ENCODE measurements at regions not wholly inside any gene's neighbourhood (a gene's known extent, or its start where the extent isn't known, plus 50 kb on each side); places are given as distances from the start of the nearest gene placed in this dataset.

- TF ChIP-seq FOXM1 (IDR thresholded peaks at IDR 0.05; ENCODE audit: low read depth) (no peak), TEAD4 (IDR thresholded peaks at IDR 0.05; ENCODE audit: borderline replicate concordance, insufficient read depth) (no peak), CTCF (IDR thresholded peaks at IDR 0.05) (no peak), IRF3 (IDR thresholded peaks at IDR 0.05; ENCODE audit: low read depth, low read length) (no peak), GABPA (IDR thresholded peaks at IDR 0.05; ENCODE audit: low read depth) (no peak), EZH2phosphoT487 (IDR thresholded peaks at IDR 0.05; ENCODE audit: borderline replicate concordance, low read depth) (no peak)
- TF ChIP-seq, protein P1, sequence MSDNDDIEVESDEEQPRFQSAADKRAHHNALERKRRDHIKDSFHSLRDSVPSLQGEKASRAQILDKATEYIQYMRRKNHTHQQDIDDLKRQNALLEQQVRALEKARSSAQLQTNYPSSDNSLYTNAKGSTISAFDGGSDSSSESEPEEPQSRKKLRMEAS (IDR thresholded peaks at IDR 0.05; ENCODE audit: low read depth), result no peak
Observed at GRCh38 chr3:181629029-181629428, 82.7 kb upstream of the SOX2 start.

All from SK-N-SH (cell line).